ENCODE measurements at regions not wholly inside any gene's neighbourhood (a gene's known extent, or its start where the extent isn't known, plus 50 kb on each side); places are given as distances from the start of the nearest gene placed in this dataset.

DNA sequence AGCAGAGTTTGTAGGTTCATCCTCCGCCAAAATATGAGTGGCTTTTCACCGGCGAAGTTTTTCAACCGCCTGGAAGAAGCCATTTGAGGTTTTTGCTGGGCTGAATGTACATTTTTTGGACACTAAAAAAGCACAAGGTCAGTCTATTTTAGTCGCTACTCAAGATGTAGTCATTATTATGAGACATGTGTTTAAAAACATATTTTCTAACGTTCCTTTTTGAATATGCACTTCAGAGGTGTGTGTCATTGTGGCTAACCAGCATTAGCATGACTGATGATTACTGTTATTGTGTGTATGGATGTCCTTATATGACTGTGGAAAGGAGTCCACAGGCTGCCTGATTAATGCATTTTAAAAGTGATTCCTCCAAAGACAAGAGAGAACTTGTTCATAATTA, 605.4 kb downstream of the INHBA start:
- no peaks in the 10 kb centered on the region for H4K20me1 ChIP-seq (ENCODE audit: low read depth, low read length)
- H3F3A ChIP-seq (ENCODE audit: insufficient read depth) = no peaks in the 10 kb centered on the region
- no peaks in the 10 kb centered on the region for H3K79me2 ChIP-seq (ENCODE audit: insufficient read depth, low read length)
- no peak overlapping the region for H2AFZ ChIP-seq (ENCODE audit: low read depth, low read length, severe bottlenecking)
- no peak overlapping the region for H3K4me2 ChIP-seq (ENCODE audit: low read depth, low read length, poor library complexity, severe bottlenecking)
- H3K27me3 ChIP-seq (ENCODE audit: low read length) = no peaks in the 10 kb centered on the region
- H3K9me2 ChIP-seq (replicated peaks; ENCODE audit: insufficient read depth, low read length) = no peaks in the 10 kb centered on the region; the same call in 1 of the 2 replicates
- no peak overlapping the region for H3K4me3 ChIP-seq (ENCODE audit: insufficient read depth, low read length, poor library complexity, severe bottlenecking)
- no peaks in the 10 kb centered on the region; the same call in 1 of the 2 replicates for H3K36me3 ChIP-seq (ENCODE audit: low read length)
- no peak overlapping the region for H3K27ac ChIP-seq (ENCODE audit: low read depth, low read length)
- no peak for TF ChIP-seq EZH2phosphoT487 (conservative IDR thresholded peaks at IDR 0.05; ENCODE audit: low read length)
- TF ChIP-seq, protein P1, sequence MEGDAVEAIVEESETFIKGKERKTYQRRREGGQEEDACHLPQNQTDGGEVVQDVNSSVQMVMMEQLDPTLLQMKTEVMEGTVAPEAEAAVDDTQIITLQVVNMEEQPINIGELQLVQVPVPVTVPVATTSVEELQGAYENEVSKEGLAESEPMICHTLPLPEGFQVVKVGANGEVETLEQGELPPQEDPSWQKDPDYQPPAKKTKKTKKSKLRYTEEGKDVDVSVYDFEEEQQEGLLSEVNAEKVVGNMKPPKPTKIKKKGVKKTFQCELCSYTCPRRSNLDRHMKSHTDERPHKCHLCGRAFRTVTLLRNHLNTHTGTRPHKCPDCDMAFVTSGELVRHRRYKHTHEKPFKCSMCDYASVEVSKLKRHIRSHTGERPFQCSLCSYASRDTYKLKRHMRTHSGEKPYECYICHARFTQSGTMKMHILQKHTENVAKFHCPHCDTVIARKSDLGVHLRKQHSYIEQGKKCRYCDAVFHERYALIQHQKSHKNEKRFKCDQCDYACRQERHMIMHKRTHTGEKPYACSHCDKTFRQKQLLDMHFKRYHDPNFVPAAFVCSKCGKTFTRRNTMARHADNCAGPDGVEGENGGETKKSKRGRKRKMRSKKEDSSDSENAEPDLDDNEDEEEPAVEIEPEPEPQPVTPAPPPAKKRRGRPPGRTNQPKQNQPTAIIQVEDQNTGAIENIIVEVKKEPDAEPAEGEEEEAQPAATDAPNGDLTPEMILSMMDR (IDR thresholded peaks at IDR 0.05; ENCODE audit: insufficient read depth, low read length, poor library complexity, severe bottlenecking) = no peak
- no peaks in the 10 kb centered on the region for H3K9me3 ChIP-seq (ENCODE audit: insufficient read depth, low read length)
- no peak overlapping the region for H3K9ac ChIP-seq (ENCODE audit: low read length)

GRCh38 chr7:41096917-41097316, 606.0 kb downstream of the INHBA start:
- no peaks in the 10 kb centered on the region for H3F3A ChIP-seq (ENCODE audit: insufficient read depth)
- H4K20me1 ChIP-seq (ENCODE audit: low read depth, low read length) = no peaks in the 10 kb centered on the region
- H3K79me2 ChIP-seq (ENCODE audit: insufficient read depth, low read length) = no peaks in the 10 kb centered on the region
- no peaks in the 10 kb centered on the region for H3K27me3 ChIP-seq (ENCODE audit: low read length)
- no peaks in the 10 kb centered on the region for H3K9me3 ChIP-seq (ENCODE audit: insufficient read depth, low read length)
- H2AFZ ChIP-seq (ENCODE audit: low read depth, low read length, severe bottlenecking) = no peak overlapping the region
- H3K9me2 ChIP-seq (replicated peaks; ENCODE audit: insufficient read depth, low read length) = no peaks in the 10 kb centered on the region; the same call in 1 of the 2 replicates
- H3K4me2 ChIP-seq (ENCODE audit: low read depth, low read length, poor library complexity, severe bottlenecking) = no peak overlapping the region
- H3K36me3 ChIP-seq (ENCODE audit: low read length) = no peaks in the 10 kb centered on the region; the same call in 1 of the 2 replicates
- H3K27ac ChIP-seq (ENCODE audit: low read depth, low read length) = no peak overlapping the region
- no peak overlapping the region for H3K9ac ChIP-seq (ENCODE audit: low read length)
- no peak overlapping the region for H3K4me3 ChIP-seq (ENCODE audit: insufficient read depth, low read length, poor library complexity, severe bottlenecking)
- TF ChIP-seq EZH2phosphoT487 (conservative IDR thresholded peaks at IDR 0.05; ENCODE audit: low read length) = no peak
- TF ChIP-seq, protein P1 (IDR thresholded peaks at IDR 0.05; ENCODE audit: insufficient read depth, low read length, poor library complexity, severe bottlenecking) = no peak

GRCh38 chr7:41093141-41093540, 609.7 kb downstream of the INHBA start:
- TF ChIP-seq, protein P1 (IDR thresholded peaks at IDR 0.05; ENCODE audit: insufficient read depth, low read length, poor library complexity, severe bottlenecking) = no peak
- no peak for TF ChIP-seq EZH2phosphoT487 (conservative IDR thresholded peaks at IDR 0.05; ENCODE audit: low read length)
- Histone ChIP-seq H3K36me3 (ENCODE audit: low read length) (no peaks in the 10 kb centered on the region; the same call in 1 of the 2 replicates), H3K79me2 (ENCODE audit: insufficient read depth, low read length) (no peaks in the 10 kb centered on the region), H3K9me2 (replicated peaks; ENCODE audit: insufficient read depth, low read length) (no peaks in the 10 kb centered on the region; the same call in 1 of the 2 replicates), H3F3A (ENCODE audit: insufficient read depth) (no peaks in the 10 kb centered on the region), H4K20me1 (ENCODE audit: low read depth, low read length) (no peaks in the 10 kb centered on the region), H2AFZ (ENCODE audit: low read depth, low read length, severe bottlenecking) (no peak overlapping the region), H3K4me3 (ENCODE audit: insufficient read depth, low read length, poor library complexity, severe bottlenecking) (no peak overlapping the region), H3K27me3 (ENCODE audit: low read length) (no peaks in the 10 kb centered on the region), H3K4me2 (ENCODE audit: low read depth, low read length, poor library complexity, severe bottlenecking) (no peak overlapping the region), H3K9ac (ENCODE audit: low read length) (no peak overlapping the region), H3K27ac (ENCODE audit: low read depth, low read length) (no peak overlapping the region), H3K9me3 (ENCODE audit: insufficient read depth, low read length) (0 out of 2 replicates have a peak, but pooled peaks cover 8% of the 10 kb centered on the region)

Data from SU-DHL-6 (cell line).